ENCODE measurements at regions not wholly inside any gene's neighbourhood (a gene's known extent, or its start where the extent isn't known, plus 50 kb on each side); places are given as distances from the start of the nearest gene placed in this dataset.

DNA sequence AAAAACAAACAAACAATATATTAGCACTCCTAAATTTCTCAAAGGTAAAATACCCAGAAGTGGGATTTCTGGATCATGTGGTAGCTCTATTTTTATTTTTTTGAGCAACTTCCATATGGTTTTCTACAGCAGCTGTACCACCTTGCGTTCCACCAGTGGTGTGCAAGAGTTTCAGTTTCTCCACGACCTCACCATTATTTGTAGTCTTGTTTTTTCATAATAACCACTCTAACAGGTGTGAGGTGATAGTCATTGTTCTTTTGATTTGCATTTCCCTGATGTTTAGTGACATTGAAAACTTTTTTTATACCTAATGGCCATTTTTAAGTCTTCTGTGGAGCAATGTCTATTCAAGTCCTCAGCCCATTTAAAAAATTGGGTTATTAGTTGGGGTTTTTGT lies 127.3 kb upstream of the SLC38A2 start:
- WGBS, 4 donors = 81 to 90% (median 84%) methylated on average over 2 of the region's 2 CpGs
- peaks cover 0 to under 1% (median 0%) of the 10 kb centered on the region in 12 donors for H3K4me1 ChIP-seq
- H3K9me3 ChIP-seq = peaks cover 0 to 30% (median 4%) of the 10 kb centered on the region in 12 donors
- no peak overlapping the region for H3K4me3 ChIP-seq
- TF ChIP-seq CTCF (IDR thresholded peaks at IDR 0.05) (no peak), POLR2A (IDR thresholded peaks at IDR 0.05) (no peak)
- no peaks in the 10 kb centered on the region for H3K36me3 ChIP-seq
- intact Hi-C loops (cut with DNase I) = loop anchor here in 1 of 10 donors (10.0 kb wide), 1 partner anchor 155 kb away; no protein-coding TSS in a partner anchor
- ATAC-seq (no peak), DNase-seq (no peak)
- H3K27me3 ChIP-seq = no peaks in the 10 kb centered on the region
- no peak overlapping the region for H3K27ac ChIP-seq

- peaks cover 0 to 7% (median 4%) of the 10 kb centered on the region in 12 donors for H3K4me1 ChIP-seq
- no peak overlapping the region for H3K4me3 ChIP-seq
- 98 to 100% (median 100%) methylated on average over 1 of the region's 1 CpG for WGBS, 4 donors
- no peaks in the 10 kb centered on the region for H3K36me3 ChIP-seq
- TF ChIP-seq POLR2A (IDR thresholded peaks at IDR 0.05) = no peak
- no peak for TF ChIP-seq CTCF (IDR thresholded peaks at IDR 0.05)
- intact Hi-C loops (cut with DNase I) = loop anchor here in 1 of 10 donors (10.0 kb wide), 1 partner anchor 156 kb away; no protein-coding TSS in a partner anchor
- H3K27me3 ChIP-seq = no peaks in the 10 kb centered on the region
- H3K27ac ChIP-seq = no peak overlapping the region
- DNase-seq (no peak), ATAC-seq (no peak)
- peaks cover 0 to 30% (median 4%) of the 10 kb centered on the region in 12 donors for H3K9me3 ChIP-seq
Observed at GRCh38 chr12:46499226-46499625, 126.7 kb upstream of the SLC38A2 start.

DNA sequence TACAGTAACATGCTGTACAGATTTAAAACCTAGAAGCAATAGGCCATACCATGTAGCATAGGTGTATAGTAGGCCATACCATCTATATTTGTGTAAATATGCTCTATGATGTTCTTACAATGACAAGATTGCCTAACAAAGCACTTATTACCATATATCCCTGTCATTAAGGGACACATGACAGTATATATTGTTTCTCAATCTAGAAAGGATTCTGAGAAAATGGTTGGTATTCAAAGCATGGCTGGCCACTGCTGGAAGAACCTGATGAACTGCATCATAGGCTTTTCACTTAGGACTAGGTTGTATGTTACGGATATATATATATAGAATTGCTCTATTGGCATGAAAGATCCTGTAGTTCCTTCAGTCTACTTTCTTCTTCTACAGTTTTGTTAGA lies 125.2 kb upstream of the SLC38A2 start:
- DNase-seq (no peak), ATAC-seq (no peak)
- Histone ChIP-seq H3K4me1 (peaks cover 0 to 20% (median 8%) of the 10 kb centered on the region in 12 donors), H3K27me3 (no peaks in the 10 kb centered on the region), H3K27ac (no peak overlapping the region), H3K4me3 (no peak overlapping the region), H3K36me3 (no peaks in the 10 kb centered on the region), H3K9me3 (peaks cover 0 to 23% (median 4%) of the 10 kb centered on the region in 12 donors)
- 94 to 100% (median 98%) methylated on average over 1 of the region's 1 CpG for WGBS, 4 donors
- intact Hi-C loops (cut with DNase I) = loop anchor here in 1 of 10 donors (10.0 kb wide), 1 partner anchor 157 kb away; no protein-coding TSS in a partner anchor
- TF ChIP-seq CTCF (IDR thresholded peaks at IDR 0.05) (no peak), POLR2A (IDR thresholded peaks at IDR 0.05) (no peak)

DNA sequence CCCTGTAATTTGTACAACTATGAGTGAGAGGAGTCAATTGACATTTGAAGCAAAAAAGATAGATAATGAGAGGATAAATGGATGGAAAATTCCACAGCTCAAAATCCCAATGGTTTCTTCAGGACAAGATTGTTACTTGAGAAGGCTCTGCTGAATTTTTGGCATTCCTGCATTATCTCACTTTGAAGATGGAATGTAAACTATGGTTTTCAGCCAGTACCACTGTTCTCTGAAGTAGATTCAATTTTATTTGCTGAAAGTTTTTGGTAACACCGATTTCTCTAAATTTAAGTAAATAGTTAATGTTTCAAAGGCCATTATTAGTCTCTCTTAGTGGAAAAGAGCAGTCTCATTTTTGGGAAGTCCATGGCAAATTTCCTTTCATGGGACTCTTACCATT lies 121.9 kb upstream of the SLC38A2 start:
- ATAC-seq (no peak), DNase-seq (no peak)
- Histone ChIP-seq H3K4me1 (peaks cover 3 to 53% (median 36%) of the 10 kb centered on the region in 12 donors), H3K9me3 (no peaks in the 10 kb centered on the region), H3K36me3 (no peaks in the 10 kb centered on the region), H3K27ac (peak overlapping the region in 7 of 12 donors; percentile 9 to 64 (median 21)), H3K27me3 (no peaks in the 10 kb centered on the region), H3K4me3 (no peak overlapping the region)
- 22 to 27% (median 24%) methylated on average over 1 of the region's 1 CpG for WGBS, 4 donors
- intact Hi-C loops (cut with DNase I) = loop anchor here in 1 of 10 donors (10.0 kb wide), 1 partner anchor 160 kb away; no protein-coding TSS in a partner anchor
- no peak for TF ChIP-seq POLR2A (IDR thresholded peaks at IDR 0.05)
- no peak for TF ChIP-seq CTCF (IDR thresholded peaks at IDR 0.05)

Data from heart left ventricle (tissue), 16 donors.